Activated T-cell treated with anti-CD3 and anti-CD28 coated beads, Interleukin-2, amount 50 U/mL, for 1 hour (primary cell): ENCODE measurements at regions not wholly inside any gene's neighbourhood (a gene's known extent, or its start where the extent isn't known, plus 50 kb on each side); places are given as distances from the start of the nearest gene placed in this dataset.

Experiments used
- DNase-seq: peaks from one replicate; pipeline ENCODE4 v3.0.0-alpha.2; 2020

- no peak for DNase-seq
These were observed 176.2 kb downstream of the BUD13 start for GRCh38 chr11:116596346-116597260.

GRCh38 chr11:116595305-116595880 lies 177.4 kb downstream of the BUD13 start:
- DNase-seq: no peak

DNA sequence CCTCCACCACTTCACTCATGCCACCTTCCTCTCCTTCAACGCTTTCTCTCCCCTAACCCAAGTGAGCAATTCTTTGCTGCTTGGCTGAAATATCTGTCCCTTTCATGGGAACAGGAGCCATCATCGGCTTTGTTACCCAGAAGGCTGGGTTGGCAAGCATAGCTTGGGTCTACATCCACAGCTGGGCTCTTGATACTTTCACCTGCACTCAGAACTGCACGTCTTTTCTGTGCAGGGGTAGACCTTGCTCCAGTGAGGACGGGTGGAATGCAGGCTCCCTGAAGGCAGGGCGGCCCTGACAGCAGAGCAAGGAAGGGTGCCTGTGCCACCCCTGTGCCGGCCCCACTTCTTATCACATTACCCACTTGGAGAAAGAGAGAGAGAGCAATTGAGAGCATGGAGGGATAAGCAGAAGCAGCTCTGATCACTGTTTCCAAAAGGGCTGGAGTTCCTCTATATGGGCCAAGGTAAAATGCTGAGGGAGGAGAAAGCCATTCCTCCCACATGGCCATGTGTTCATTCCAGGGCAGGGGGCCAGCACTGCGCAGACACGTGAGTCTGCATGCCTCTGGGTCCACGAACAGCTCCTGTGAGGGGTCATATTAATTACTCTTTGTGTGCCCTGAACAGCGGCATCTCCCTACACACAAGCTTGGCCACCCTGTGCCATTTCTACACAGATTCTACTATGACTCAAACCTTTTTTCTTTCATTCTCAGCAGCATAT lies 181.8 kb downstream of the BUD13 start:
- DNase-seq: no peak

GRCh38 chr11:116589402-116589801 lies 183.4 kb downstream of the BUD13 start:
- DNase-seq: no peak

- no peak for DNase-seq
These were observed 186.4 kb downstream of the BUD13 start for GRCh38 chr11:116586392-116586791.

GRCh38 chr11:116582571-116582970 lies 190.2 kb downstream of the BUD13 start:
- DNase-seq: no peak

GRCh38 chr11:116581349-116581748 lies 191.4 kb downstream of the BUD13 start:
- DNase-seq: no peak

DNA sequence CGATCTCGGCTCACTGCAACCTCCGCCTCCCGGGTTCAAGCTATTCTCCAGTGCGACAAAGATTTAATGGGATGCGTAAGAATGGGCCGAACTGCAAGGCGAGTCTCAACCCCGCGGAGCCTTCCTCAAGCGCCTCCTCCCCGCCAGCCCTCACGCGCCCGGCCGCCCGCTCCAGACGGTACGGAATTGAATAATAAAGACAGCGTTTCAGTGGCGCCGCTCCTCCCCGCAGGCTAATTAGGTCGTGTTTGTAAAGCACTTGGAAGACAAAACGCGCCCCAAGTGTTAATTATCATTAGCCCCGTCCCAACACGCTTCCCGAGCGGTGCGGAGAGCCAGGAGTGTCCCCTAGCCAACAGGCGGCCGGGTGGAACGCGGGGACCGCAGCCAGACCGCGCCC lies 192.0 kb downstream of the BUD13 start:
- DNase-seq: no peak

GRCh38 chr11:116579857-116580727 lies 192.7 kb downstream of the BUD13 start:
- no peak for DNase-seq

DNA sequence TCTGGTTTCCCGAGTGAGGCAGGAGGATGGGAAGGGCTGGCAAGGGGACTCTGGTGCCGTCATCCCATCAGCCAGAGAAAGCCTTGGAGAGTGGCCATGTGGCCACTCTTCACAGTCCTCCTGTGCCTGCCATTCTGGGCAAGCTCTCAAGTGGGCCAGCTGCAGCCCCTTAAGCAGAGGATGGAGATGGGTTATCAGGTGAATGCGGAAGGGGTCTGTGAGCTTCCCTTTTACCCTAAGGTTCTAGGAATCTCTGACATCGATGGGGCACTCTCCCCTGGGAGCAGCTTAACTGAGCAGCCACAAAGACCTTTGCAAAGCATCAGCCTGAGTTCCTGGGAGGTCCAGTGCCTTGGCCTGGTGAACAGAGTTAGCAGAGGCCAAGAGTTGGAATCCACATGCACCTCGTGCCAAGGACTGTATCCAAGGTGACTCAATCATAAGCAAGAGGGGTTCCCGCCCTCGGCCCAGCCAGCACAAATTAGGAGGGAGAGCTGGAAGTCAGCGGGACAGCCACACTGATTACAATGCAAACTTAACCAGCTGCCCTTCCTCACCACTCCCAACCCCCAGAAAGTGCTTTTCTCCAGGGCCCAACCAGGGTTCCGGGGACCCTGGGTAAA lies 193.6 kb downstream of the BUD13 start:
- no peak for DNase-seq

- DNase-seq: no peak
These were observed 194.8 kb downstream of the BUD13 start for GRCh38 chr11:116577956-116578355.

DNA sequence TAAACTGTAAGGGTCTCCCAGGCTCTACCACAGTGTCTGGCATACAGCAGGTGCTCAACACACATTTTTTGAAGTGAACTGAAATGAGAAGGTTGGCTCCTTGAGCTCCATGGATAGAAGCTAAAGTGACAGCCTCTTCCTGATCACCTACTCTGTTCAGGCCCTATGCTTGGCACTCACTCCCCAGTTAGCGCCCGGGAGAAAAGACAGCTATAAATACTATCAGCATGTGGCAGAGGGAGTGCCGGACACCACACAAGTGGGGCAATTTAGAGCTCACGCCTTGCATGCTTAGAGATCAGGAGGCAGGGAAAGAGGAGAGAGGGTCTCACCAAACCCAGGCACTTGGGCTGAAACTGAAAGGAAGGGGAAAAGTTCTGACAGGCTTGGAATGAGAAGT lies 195.5 kb downstream of the BUD13 start:
- no peak for DNase-seq

GRCh38 chr11:116576526-116576925 lies 196.3 kb downstream of the BUD13 start:
- no peak for DNase-seq

- no peak for DNase-seq
These were observed 205.0 kb downstream of the BUD13 start for GRCh38 chr11:116567721-116568242.

GRCh38 chr11:116563712-116564047 lies 209.1 kb downstream of the BUD13 start:
- DNase-seq: no peak

- DNase-seq: no peak
These were observed 209.6 kb downstream of the BUD13 start for GRCh38 chr11:116563028-116563711.

GRCh38 chr11:116560589-116560988 lies 212.2 kb downstream of the BUD13 start:
- DNase-seq: no peak

DNA sequence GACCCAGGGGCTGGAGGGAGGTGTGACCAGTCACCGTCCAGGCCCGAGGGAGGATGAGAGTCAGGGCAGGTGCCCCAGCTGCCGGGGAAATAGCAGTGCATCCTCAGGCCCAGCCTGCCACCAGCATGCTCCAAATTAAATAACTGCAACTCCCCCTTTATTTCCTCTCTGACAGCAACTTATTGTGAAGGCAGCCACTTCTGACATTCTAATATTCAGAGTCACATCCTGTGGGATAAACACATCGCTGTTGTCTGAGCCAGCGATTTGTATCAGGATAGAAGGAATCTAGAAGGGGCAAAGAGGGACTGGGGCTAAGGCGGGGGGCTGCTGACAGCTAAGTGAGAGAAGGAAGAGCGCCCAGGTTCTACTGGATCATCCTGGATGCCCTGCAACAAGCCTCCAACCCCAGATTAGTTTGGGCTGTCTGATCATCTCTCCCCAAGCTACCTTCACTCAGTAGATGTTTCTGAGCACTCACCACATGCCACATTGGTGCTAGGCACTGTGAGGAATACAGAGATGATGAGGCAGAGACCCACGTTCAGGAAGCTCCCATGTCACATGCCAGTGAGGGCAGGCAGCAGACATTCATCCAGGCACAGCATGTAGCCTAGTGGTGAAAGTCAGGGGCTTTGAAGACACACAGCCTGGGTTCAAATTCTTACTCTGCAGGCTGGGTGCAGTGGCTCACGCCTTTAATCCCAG lies 214.1 kb downstream of the BUD13 start:
- no peak for DNase-seq

GRCh38 chr11:116557282-116557681 lies 215.5 kb downstream of the BUD13 start:
- DNase-seq: no peak

DNA sequence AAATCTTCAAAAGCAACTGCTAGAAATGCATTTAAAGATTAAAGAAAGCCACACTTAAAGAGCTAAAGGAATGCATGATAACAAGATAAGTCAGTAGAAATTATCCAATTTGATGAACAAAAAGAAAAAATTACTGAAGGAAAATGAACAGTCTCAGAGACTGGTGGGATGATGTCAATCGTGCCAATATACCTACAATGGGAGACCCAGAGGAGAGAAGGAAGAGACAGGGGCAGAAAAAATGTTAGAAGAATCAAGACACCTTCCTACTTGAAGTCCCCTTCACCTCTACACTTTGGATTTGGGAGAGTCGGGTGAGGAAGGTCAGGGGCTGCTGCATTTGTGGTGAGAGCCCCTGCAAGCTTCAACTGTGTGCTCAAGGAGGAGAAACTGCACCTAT lies 216.3 kb downstream of the BUD13 start:
- no peak for DNase-seq

DNA sequence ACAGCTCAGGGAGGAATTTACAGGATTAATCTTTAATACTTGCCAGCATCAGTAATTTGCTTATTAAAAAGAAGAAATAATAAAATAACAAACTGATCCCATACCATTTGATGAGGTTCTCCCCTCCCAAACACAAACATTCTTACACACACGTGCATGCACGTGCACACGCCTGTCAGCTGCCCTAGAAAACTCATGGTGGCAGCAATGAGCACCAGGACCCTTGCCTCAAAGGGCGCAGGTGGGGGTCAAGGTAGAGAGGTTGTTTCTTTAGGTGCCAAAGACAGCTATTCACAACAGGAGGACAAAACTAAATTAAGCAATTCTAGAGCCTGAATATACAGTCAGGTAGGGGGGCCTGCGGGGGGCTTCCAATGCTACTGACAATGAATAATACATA lies 219.3 kb downstream of the BUD13 start:
- DNase-seq: no peak
